HG03439 (cell line): ENCODE measurements at regions not wholly inside any gene's neighbourhood (a gene's known extent, or its start where the extent isn't known, plus 50 kb on each side); places are given as distances from the start of the nearest gene placed in this dataset.

Experiments
- ATAC-seq: cut with Tn5 transposase; IDR thresholded peaks from one replicate; pipeline ENCODE4 v1.9.1; 2021; ENCODE audit warnings: mild to moderate bottlenecking, moderate library complexity; ENCODE audit not compliant: unreplicated experiment

- ATAC-seq = no peak
These were observed 1082.1 kb downstream of the AACS start for GRCh38 chr12:126147321-126147720.

DNA sequence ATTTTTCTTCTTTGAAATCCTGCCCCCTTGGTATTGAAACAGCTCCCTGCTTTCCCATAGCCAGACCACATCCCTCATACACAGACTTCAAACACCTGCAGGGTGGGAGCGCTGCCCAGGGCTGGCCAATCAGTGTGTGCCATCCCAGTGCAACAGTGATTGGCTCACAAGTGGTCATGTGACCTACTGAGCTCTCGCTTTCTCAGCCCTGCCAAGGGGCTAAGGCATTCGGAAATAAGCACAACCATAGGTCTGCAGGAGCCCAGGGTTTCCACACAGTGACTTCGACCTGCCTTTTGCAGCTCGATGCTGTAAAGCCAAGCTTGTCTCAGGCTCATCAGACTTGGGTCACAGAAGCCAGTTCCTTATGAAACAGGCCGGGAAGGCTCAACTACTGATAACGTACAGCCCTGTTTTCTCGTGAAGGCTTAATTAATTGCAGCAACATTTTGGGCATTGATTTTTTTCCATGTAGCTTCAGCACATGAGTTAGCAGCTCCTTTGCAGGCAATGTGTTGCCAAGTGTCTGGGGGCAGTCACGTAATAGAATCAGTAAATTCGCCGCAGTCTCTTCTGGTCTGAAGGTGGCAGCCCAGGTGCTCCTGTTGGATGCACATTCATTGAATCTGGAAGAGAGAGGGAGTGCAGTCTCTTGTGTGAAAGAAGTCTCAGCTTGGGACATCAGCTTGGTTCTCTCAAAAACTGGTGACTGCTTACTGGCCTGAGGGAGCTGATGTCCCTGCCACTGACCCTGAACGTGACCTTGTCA lies 1091.8 kb downstream of the AACS start:
- ATAC-seq = no peak

- no peak for ATAC-seq
These were observed 1092.3 kb downstream of the AACS start for GRCh38 chr12:126157575-126157966.

GRCh38 chr12:126159139-126159538 lies 1093.9 kb downstream of the AACS start:
- ATAC-seq = no peak

DNA sequence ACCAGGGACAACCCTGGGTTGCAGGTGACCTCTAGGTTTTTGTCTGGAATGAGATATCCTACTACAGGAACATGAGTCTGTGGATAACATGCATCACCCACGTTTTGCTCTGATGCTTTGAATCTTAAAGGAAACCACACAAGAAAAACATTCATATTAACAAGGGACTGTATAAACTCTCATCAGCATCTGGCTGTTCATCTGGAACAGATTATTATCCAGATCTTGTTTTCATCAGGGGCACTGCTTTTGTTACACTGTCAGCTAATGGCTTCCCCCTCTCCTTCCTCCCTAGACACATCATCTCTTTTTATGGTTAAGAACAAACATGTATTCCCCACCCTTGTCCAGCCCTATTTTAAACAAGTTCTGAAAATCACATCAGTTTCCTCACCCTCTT lies 1095.7 kb downstream of the AACS start:
- ATAC-seq = no peak

- no peak for ATAC-seq
These were observed 1098.7 kb downstream of the AACS start for GRCh38 chr12:126163984-126164383.

DNA sequence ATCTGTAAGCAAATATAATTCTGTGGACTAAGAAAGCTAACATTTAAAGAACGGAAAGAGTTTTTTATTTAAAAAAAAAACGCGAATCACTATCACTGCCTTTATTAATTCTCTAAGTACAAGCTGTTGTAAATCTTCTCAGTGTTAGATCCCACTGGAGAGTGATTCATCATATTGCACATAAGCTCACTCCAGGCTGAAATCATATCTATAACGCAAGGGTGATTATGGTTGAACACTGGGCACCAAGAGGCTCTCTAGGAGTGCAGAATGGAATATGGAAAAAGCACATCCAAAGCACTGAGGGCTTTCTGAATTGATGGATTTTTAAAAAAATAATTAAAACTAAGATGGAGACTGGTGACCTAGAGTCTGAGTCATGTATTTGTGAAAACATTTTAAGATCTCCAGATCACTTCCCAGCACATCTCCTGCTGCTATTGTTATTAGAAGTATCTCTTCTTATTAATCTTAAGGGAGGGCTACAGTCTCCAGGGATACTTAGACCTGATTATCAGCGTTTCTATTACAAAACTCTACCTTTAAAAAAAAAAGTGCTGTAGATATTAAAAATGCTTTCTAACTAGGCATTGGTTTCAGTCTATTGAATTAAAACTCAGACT lies 1106.8 kb downstream of the AACS start:
- ATAC-seq = no peak

DNA sequence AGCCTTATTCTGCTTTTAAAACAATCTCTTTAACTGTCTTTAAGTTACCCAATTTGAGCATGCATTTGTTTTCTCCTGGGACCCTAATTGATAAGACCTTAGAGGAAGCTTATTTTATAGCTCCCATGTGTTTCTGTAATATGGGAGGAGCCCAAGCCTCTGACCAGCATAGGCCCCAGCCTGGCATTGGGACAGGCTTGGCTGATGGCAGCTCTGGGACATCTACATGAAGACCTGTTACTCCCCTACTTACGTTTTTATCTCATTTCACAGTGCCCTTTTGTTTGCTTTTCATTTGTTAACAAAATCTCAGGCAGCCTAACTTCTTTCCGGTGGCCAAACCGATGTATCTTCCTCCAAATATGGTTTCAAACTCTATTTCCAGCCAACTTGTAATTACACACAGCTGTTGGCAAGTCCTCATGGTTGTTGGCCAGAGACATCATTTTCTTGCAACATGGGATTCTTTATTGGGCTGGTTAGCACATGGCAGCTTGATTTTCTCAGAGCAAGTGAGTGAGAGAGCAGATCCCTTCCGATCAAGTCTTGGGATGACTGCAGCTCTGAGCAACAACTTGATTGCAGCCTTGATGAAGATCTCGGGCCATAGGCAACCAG lies 1117.5 kb downstream of the AACS start:
- ATAC-seq = no peak

DNA sequence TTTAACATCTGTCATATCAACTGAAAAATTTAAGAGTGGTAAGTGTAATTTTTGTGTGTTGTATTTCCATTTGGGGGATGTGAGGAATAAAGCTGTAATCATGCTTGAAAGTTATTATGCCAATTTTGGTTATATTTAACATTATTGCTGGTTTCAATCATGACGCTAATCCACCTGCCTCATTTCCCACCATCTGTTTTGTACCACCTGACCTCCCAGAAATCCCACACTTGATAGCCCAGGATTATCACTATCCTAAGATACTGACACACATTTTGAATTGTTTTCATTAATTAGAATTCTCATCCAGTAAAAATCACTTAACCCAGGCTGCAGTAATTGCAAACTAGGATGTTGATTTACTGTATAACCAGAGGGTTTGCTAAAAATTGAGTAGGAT lies 1119.8 kb downstream of the AACS start:
- ATAC-seq = no peak

- no peak for ATAC-seq
These were observed 1124.6 kb downstream of the AACS start for GRCh38 chr12:126189856-126190255.

DNA sequence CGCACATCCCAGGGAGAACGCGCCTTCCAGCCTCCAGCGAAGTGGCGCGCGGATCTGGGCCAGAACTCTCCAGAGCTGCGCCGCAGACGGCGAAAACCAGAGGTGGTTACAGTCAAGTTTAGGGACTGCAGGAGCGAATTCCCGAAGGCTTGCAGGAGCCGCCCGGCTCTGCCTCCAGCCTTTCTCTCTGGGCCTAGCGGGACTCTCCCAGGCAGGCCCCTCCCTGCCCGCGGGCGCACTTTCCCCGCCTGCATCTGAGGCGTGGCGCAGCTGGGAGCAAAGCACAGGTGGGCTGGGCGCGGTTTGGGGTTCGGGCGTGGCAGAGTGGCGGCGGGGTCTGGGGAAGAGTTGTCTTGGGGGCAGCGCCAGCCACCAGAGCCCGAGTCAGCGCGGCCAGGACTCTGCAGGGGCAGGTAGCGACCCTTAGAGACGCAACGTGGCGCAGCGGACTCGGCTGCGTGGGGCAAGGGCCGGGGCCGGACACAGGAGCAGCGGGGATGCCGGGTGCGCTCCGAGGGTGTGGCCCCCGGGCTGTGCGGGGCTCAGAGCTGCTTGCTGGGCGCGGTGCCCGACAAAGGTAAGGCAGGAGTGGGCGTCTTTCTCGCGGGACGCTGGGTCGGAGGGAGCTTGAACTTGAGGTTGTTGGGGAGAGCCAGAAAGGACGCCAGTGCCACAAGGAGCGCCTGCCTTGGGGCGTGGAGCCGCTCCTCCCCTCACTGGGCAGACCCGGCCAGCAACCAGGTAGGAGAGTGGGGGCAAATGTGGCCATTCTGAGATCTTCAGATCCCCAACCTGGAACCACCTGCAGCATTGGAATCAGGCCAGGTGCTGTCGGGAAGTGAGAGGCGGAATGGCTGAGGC lies 1126.0 kb downstream of the AACS start:
- ATAC-seq = no peak

- ATAC-seq = no peak
These were observed 1126.7 kb downstream of the AACS start for GRCh38 chr12:126191949-126192348.

DNA sequence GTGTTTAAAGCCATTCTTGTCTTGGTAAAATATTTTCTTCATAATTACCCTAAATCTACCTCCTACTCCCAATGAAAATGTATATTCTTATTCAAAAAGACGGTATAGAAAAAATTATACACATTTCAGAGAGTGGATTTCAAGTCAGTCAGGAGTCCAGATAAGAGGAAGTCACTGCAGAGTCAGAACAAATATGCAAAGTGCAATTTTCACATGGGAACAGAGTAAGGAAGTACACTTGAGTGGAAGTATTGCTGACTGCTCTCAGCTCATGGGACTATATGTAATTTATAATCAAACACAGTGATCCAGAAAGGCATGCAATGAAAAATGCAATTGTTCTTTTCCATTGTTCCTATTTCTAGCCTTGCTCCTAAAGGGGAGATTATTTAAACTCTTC lies 1128.0 kb downstream of the AACS start:
- no peak for ATAC-seq

- no peak for ATAC-seq
These were observed 1131.0 kb downstream of the AACS start for GRCh38 chr12:126196263-126196662.

DNA sequence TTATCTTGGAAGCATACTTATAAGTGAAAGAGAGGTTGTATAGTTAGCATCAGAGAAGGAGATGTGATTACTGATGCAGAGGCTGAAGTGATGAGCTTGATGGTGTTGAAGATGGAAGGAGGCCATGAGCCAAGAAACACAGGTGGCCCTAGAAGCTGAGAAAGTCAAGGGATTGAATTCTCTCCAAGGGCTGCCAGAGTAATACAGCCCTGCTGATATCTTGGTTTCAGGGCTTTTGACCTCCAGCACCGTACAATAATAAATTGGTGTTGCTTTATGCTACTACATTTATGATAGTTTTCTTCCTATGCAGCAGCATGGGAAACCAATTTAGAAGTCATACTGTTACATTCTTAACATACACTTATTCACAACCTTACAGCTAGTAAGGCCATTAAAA lies 1133.3 kb downstream of the AACS start:
- no peak for ATAC-seq

- ATAC-seq = no peak
These were observed 1133.9 kb downstream of the AACS start for GRCh38 chr12:126198966-126199692.

GRCh38 chr12:126201981-126202537 lies 1136.8 kb downstream of the AACS start:
- no peak for ATAC-seq

GRCh38 chr12:126204326-126204725 lies 1139.1 kb downstream of the AACS start:
- no peak for ATAC-seq

GRCh38 chr12:126210026-126210425 lies 1144.8 kb downstream of the AACS start:
- no peak for ATAC-seq

DNA sequence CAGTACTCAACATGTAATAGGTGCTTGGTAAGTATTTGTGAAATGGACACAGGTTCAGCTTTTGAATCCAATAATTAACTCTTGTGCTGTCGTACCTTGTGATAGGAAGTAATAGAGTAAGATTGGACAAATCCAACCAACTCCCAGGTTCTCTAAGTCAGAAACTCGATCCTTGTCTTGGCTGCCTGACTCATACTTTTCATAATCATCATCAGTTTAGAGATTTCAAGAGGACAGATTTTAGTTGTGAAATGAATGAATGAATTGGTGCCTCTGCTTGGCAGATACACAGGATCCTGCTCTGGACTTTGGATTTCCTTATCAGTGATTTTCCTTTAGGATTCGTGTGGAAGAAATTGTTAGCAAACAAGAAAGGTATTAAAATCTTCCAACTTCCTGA lies 1145.2 kb downstream of the AACS start:
- ATAC-seq = no peak
